HFFc6 (cell line): ENCODE measurements at regions not wholly inside any gene's neighbourhood (a gene's known extent, or its start where the extent isn't known, plus 50 kb on each side); places are given as distances from the start of the nearest gene placed in this dataset.

Experiments
- DNase-seq: peaks from one replicate; pipeline ENCODE4 v3.0.0-alpha.2; 2018
- H3K27ac Mint-ChIP-seq: 2 replicates; pipeline ENCODE4 v1.8.0; 2020; ENCODE audit warnings: mild to moderate bottlenecking, mixed read lengths
- H3K27me3 Mint-ChIP-seq: 2 replicates; pipeline ENCODE4 v1.8.0; 2021; ENCODE audit warnings: mild to moderate bottlenecking, moderate library complexity, mixed read lengths; ENCODE audit not compliant: insufficient read depth
- H3K36me3 Mint-ChIP-seq: 2 replicates; pipeline ENCODE4 v1.8.0; 2021; ENCODE audit warnings: low read depth, mixed read lengths
- H3K4me1 Mint-ChIP-seq: 2 replicates; pipeline ENCODE4 v1.8.0; 2020; ENCODE audit warnings: low read depth, mixed read lengths
- H3K4me3 Mint-ChIP-seq: 2 replicates; pipeline ENCODE4 v1.8.0; 2020; ENCODE audit warnings: mild to moderate bottlenecking, moderate library complexity, mixed read lengths
- H3K9me3 Mint-ChIP-seq: 2 replicates; pipeline ENCODE4 v1.8.0; 2020; ENCODE audit warnings: mild to moderate bottlenecking, mixed read lengths
- TF ChIP-seq, protein P1 (sequence below): fragments of 200-600 bp; sonication (generic); IDR thresholded peaks from 2 replicates; pipeline ENCODE4 v1.5.0; 2021; ENCODE audit warnings: antibody characterized with exemption, mild to moderate bottlenecking

DNA sequence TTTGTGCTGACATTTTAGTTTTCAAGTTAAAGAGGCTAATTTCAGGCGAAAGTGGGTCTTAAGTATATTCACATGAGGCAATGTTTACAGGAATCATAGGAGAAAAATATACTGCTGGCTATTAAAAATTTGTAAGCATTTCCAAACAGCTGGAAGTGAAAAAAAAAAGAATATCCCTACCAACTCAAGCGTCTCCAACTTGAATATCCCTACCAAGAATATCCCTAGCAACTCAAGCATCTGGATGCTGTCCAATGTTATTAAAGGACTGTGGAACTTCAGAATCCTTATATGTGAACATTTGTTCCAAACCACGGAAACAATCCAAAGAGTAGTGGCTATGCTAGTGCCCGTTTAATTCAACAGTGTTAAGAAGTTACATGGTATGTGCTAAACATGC, 1303.0 kb downstream of the GATA3 start:
- DNase-seq = no peak
- Mint-ChIP-seq H3K4me1 (no peaks in the 10 kb centered on the region), H3K36me3 (no peaks in the 10 kb centered on the region), H3K27ac (no peak overlapping the region), H3K27me3 (no peaks in the 10 kb centered on the region), H3K9me3 (peaks cover 14% of the 10 kb centered on the region), H3K4me3 (no peak overlapping the region)
- TF ChIP-seq, protein P1, sequence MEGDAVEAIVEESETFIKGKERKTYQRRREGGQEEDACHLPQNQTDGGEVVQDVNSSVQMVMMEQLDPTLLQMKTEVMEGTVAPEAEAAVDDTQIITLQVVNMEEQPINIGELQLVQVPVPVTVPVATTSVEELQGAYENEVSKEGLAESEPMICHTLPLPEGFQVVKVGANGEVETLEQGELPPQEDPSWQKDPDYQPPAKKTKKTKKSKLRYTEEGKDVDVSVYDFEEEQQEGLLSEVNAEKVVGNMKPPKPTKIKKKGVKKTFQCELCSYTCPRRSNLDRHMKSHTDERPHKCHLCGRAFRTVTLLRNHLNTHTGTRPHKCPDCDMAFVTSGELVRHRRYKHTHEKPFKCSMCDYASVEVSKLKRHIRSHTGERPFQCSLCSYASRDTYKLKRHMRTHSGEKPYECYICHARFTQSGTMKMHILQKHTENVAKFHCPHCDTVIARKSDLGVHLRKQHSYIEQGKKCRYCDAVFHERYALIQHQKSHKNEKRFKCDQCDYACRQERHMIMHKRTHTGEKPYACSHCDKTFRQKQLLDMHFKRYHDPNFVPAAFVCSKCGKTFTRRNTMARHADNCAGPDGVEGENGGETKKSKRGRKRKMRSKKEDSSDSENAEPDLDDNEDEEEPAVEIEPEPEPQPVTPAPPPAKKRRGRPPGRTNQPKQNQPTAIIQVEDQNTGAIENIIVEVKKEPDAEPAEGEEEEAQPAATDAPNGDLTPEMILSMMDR = no peak

DNA sequence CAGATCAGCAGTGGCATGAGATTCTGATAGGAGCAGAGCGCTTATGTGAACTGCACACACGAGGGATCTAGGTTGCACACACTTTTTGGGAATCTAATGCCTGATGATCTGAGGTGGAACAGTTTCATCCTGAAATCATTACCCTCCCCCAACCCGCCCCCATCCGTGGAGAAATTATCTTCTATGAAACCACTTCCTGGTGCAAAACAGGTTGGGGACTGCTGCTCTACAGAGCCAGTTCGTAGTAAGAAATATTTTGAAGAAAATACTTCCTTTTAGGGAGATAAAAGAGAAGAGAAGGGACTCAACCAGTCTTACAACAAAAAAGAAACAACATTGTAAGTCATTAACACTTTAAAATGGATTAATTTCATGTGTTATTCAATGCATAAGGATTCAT, 1308.2 kb downstream of the GATA3 start:
- no peak for DNase-seq
- Mint-ChIP-seq H3K4me1 (no peaks in the 10 kb centered on the region), H3K4me3 (no peak overlapping the region), H3K27ac (no peak overlapping the region), H3K27me3 (no peaks in the 10 kb centered on the region), H3K36me3 (no peaks in the 10 kb centered on the region), H3K9me3 (peaks cover 31% of the 10 kb centered on the region)
- TF ChIP-seq, protein P1 = no peak

DNA sequence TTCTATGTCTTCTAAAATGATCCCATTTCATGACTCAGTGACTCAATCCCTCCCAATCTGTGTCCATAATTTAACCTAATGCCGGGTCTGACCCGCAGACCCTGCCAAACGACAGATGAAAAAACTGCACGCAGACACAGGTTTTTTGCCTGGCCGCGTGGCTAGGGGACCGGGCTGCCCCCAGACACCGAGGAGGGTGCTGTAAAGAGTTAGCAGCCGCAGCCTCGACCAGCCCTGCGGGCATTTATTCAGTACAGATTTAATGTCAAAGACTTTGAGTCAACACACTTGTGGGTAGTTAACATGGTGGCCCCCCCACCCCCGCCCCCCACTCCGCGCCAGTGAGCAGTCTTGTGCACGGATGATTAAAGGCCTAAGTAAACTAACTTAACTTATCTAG, 1324.7 kb downstream of the GATA3 start:
- no peak overlapping the region for H3K27ac Mint-ChIP-seq
- H3K27me3 Mint-ChIP-seq = no peaks in the 10 kb centered on the region
- no peak for DNase-seq
- peaks cover 49% of the 10 kb centered on the region for H3K9me3 Mint-ChIP-seq
- TF ChIP-seq, protein P1 = no peak
- H3K36me3 Mint-ChIP-seq = no peaks in the 10 kb centered on the region
- no peak overlapping the region for H3K4me3 Mint-ChIP-seq
- no peaks in the 10 kb centered on the region for H3K4me1 Mint-ChIP-seq

DNA sequence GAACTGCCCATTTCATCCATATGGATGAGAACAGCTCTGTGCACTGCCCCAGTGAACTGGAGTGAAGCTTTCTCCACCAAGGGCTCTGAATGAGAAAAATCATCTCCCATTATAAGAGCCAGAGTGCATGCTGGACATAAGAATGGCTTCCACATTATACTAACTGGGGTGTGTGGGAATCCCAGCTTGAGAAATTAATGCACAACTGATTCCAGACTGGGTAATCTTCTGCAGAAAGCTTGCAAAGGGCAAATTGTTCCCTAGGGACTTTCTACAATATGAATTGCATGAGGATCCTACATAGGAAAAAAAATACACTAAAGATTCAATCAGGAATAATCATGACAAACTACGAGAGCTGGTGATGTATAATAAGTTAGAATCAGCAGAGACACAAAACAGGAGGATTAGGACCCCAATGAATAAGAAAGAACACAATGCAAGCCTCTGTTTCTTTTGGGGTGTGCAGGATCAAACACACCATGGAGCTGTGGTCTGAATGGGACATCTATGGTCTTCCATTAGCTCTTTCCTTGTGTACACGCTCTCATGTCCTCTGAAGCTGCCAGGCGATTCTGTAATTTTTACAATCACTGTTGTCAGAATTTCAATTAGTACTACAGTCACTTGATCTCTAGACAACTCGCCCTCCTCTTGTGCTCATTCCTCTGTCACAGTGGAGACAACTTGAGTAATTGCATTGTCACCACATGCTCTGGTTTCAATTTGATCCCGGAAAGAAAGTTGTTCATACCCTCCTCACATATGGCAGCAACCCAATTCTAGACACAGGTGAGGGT, 1327.4 kb downstream of the GATA3 start:
- TF ChIP-seq, protein P1 = no peak
- no peak overlapping the region for H3K27ac Mint-ChIP-seq
- no peaks in the 10 kb centered on the region for H3K4me1 Mint-ChIP-seq
- no peaks in the 10 kb centered on the region for H3K36me3 Mint-ChIP-seq
- DNase-seq = no peak
- H3K4me3 Mint-ChIP-seq = no peak overlapping the region
- H3K27me3 Mint-ChIP-seq = no peaks in the 10 kb centered on the region; the same call in 1 of the 2 replicates
- H3K9me3 Mint-ChIP-seq = peaks cover 50% of the 10 kb centered on the region

DNA sequence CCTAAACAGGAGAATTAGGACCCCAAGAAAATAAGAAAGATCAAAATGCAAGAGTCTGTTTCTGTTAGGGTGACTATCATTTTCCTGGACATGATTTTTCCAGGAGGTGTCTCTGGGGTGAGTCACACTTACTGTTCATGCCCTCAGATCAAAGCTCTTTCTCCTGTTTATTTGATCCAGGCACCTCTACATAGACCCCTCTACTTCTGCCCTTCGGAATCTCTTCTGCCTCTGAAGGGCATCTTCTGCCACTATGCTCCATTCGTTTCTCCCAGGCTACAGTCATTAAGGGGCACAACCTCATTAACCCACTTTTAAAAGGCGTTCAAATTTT, 1328.0 kb downstream of the GATA3 start:
- Mint-ChIP-seq H3K9me3 (peaks cover 50% of the 10 kb centered on the region), H3K4me1 (no peaks in the 10 kb centered on the region), H3K27ac (no peak overlapping the region), H3K4me3 (no peak overlapping the region), H3K36me3 (no peaks in the 10 kb centered on the region), H3K27me3 (no peaks in the 10 kb centered on the region; the same call in 1 of the 2 replicates)
- TF ChIP-seq, protein P1 = no peak
- DNase-seq = no peak
